IPS DF 6.9 (cell line): ENCODE measurements at regions not wholly inside any gene's neighbourhood (a gene's known extent, or its start where the extent isn't known, plus 50 kb on each side); places are given as distances from the start of the nearest gene placed in this dataset.
"Not testable (repeated sequence)": the region's sequence is repeated elsewhere in the genome, so short reads cannot be mapped to it uniquely, and the experiment has no call there.

Experiments used
- DNase-seq: peaks from one replicate; pipeline ENCODE4 v3.0.0-alpha.2; 2013; ENCODE audit warnings: low read depth, low spot score
- H3K27ac ChIP-seq: one replicate; pipeline ENCODE4 v1.5.1; 2013; ENCODE audit warnings: low read length, control low read depth
- H3K27me3 ChIP-seq: 2 replicates; pipeline ENCODE4 v1.6.1; 2013; ENCODE audit warnings: mild to moderate bottlenecking, low read length; ENCODE audit not compliant: control insufficient read depth, insufficient read depth
- H3K36me3 ChIP-seq: 2 replicates; pipeline ENCODE4 v1.6.1; 2013; ENCODE audit warnings: low read length; ENCODE audit not compliant: control insufficient read depth, insufficient read depth
- H3K4me1 ChIP-seq: 2 replicates; pipeline ENCODE4 v1.6.1; 2013; ENCODE audit warnings: low read length; ENCODE audit not compliant: control insufficient read depth, insufficient read depth
- H3K4me3 ChIP-seq: 2 replicates; pipeline ENCODE4 v1.5.1; 2013; ENCODE audit warnings: mild to moderate bottlenecking, low read length
- H3K9me3 ChIP-seq: 2 replicates; pipeline ENCODE4 v1.6.1; 2013; ENCODE audit warnings: low read length, inconsistent platforms; ENCODE audit not compliant: control insufficient read depth, insufficient read depth
- WGBS: extraction: QIAGEN DNeasy Blood & Tissue Kit; methylation state at CpG from one replicate; pipeline ENCODE4 v1.1.7; 2013; ENCODE audit warnings: mixed read lengths, missing lambda C conversion rate; ENCODE audit not compliant: insufficient read length, insufficient coverage; 5-methylcytosine and 5-hydroxymethylcytosine counted together

DNA sequence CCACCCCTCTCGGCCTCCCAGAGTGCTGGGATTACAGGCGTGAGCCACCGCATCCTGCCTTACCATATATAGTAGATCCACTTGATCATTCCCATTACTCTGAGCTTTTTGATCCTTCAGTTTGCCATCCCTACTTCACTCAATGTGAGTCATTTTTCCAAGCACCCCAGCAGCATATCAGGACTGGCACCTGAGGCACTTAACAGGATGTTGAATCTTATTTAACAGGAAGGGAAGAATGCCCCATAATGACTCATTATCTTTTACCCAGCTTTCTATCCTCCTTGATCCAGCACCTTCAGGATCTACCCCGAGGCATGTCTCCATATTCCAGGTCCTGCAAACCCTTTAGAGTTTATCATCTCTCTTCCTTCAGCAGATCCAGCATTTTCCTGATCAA, 84.9 kb upstream of the CMKLR1 start:
- no peak for DNase-seq
- no peak overlapping the region for H3K27ac ChIP-seq
- no peaks in the 10 kb centered on the region for H3K36me3 ChIP-seq
- H3K9me3 ChIP-seq = no peaks in the 10 kb centered on the region
- H3K4me3 ChIP-seq = no peak overlapping the region
- peaks cover 2% of the 10 kb centered on the region; the same call in 1 of the 2 replicates for H3K4me1 ChIP-seq
- no peaks in the 10 kb centered on the region for H3K27me3 ChIP-seq
- no CpG with 5 or more reads among the region's 4 CpGs for WGBS

DNA sequence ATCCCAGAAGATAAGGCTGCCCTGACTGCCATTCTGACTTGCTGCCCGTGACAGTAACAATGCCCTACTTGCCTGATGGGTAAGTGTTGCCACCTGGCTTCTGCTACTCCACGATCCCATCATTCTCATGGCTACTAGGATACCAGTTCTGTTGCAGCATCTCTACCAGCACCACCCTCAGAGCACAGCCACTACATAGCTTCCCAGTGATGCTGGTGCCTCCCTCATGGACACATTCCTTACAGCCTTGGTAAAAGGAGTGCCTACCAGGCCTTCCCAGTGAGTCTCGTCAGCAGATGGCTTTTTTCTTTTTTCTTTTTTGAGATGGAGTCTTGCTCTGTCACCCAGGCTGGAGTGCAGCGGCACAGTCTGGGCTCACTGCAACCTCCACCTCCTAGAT, 84.4 kb upstream of the CMKLR1 start:
- Histone ChIP-seq H3K36me3 (no peaks in the 10 kb centered on the region), H3K4me3 (no peak overlapping the region), H3K9me3 (no peaks in the 10 kb centered on the region), H3K4me1 (peaks cover 2% of the 10 kb centered on the region; the same call in 1 of the 2 replicates), H3K27ac (no peak overlapping the region), H3K27me3 (no peaks in the 10 kb centered on the region)
- DNase-seq = no peak
- WGBS = no CpG with 5 or more reads among the region's 4 CpGs

DNA sequence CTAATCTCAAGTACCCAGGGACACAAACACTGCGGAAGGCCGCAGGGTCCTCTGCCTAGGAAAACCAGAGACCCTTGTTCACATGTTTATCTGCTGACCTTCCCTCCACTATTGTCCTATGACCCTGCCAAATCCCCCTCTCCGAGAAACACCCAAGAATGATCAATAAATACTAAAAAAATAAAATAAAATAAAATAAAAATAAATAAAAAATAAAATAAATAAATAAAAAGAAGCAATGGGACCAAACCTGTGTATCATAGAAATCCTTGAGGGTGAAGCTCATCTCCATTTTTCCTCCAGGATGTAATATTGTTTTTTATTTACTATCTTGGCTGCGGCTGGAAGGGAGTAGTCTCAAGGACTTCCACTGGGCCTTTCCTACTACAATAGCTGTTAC, 82.0 kb upstream of the CMKLR1 start:
- no CpG with 5 or more reads among the region's 4 CpGs for WGBS
- not testable (repeated sequence) for H3K27me3 ChIP-seq, H3K9me3 ChIP-seq, H3K27ac ChIP-seq, DNase-seq, H3K36me3 ChIP-seq, H3K4me3 ChIP-seq, H3K4me1 ChIP-seq

DNA sequence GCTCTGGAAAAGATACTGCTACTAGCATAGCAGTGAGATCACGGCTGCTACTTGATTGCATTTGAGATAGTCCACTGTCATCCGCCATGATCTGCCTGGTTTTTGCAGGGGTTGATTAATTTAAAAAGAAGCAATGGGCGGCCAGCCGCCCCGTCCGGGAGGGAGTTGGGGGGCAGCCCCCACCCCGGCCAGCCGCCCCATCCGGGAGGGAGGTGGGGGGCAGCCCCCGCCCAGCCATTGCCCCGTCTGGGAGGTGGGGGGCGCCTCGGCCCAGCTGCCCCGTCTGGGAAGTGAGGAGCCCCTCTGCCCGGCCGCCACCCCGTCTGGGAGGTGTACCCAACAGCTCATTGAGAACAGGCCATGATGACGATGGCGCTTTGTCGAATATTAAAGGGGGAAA, 81.3 kb upstream of the CMKLR1 start:
- H3K4me1 ChIP-seq, H3K27ac ChIP-seq, DNase-seq, H3K36me3 ChIP-seq, H3K4me3 ChIP-seq, H3K9me3 ChIP-seq, H3K27me3 ChIP-seq: not testable (repeated sequence)
- WGBS = no CpG with 5 or more reads among the region's 20 CpGs

DNA sequence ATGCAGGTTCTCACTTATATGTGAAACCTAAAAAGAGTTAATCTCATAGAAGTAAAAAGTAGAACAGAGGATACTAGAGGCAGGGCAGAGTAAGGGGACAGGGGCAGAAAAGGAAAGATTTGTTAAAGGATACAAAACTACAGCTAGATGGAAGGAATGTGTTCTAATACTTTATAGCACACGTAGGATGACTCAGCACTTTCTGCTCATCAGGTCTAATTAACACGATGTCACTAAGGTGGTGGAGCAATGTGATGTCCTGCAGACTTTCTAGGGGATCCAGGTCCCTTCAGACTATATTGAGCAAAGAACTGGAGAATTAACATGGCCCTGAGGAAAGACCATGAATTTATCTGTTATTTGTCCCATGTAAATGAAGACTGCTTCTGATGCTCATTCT, 80.8 kb upstream of the CMKLR1 start:
- no CpG with 5 or more reads among the region's 2 CpGs for WGBS

DNA sequence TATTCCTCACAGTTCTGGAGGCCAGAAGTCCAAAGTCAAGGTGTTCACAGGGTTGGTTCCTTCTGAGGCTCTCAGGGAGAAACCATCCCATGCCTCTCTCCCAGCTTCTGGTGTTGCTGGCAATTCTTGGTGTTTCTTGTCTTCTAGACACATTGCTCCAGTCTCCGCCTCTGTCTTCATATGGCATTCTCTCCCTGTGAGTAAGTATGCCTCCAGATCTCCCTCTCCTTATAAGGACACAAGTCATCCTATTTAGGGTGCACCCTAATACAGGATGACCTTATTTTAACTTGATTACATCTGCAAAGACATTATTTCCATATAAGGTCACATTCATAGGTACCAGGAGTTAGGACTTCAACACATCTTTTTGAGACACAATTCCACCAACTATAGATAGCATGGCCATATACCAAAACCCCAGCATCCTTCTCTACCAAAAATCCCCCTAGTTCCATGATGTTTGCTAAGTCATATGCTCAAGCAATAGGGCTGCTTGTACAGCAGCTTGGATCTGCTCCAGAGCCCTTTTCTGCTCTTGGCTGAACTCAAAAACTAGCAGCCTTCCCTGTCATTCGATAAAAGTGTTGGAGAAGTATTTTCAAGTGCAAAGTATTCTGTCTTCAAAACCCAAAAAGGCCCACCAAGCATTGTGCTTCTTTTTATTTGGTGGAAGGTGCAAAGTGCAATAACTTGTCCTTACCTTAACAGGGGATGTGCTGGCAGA, 79.2 kb upstream of the CMKLR1 start:
- WGBS = no CpG with 5 or more reads among the region's 2 CpGs
- no peaks in the 10 kb centered on the region for H3K9me3 ChIP-seq
- no peak overlapping the region for H3K4me3 ChIP-seq
- H3K4me1 ChIP-seq = no peaks in the 10 kb centered on the region
- no peaks in the 10 kb centered on the region for H3K36me3 ChIP-seq
- H3K27me3 ChIP-seq = no peaks in the 10 kb centered on the region
- H3K27ac ChIP-seq = no peak overlapping the region
- DNase-seq = no peak

More for the DNA sequence above, 80.8 kb upstream of the CMKLR1 start:
- no peak for DNase-seq
- no peak overlapping the region for H3K27ac ChIP-seq
- no peaks in the 10 kb centered on the region for H3K27me3 ChIP-seq
- no peaks in the 10 kb centered on the region for H3K9me3 ChIP-seq
- no peaks in the 10 kb centered on the region for H3K36me3 ChIP-seq
- no peak overlapping the region for H3K4me3 ChIP-seq
- H3K4me1 ChIP-seq = no peaks in the 10 kb centered on the region

DNA sequence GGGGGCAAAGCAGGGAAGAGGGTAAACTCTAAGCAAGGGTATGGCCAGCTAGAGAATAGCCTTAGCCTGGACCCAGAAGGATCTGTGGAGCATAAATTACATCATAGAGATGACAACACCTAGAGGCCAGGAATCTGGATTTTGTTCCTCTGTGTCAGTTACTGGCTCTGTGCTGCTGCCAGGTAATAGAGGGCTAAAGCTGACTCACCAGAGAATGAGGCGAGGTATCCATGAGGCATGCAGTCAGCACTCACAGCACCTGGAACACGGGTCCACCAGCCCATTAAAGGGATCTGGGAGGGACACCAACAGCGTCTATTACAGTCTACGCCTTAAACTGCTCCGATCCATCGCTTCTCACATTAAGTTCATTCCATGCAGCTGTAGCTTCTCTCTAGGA, 74.9 kb upstream of the CMKLR1 start:
- Histone ChIP-seq H3K27ac (no peak overlapping the region), H3K36me3 (no peaks in the 10 kb centered on the region), H3K4me1 (no peaks in the 10 kb centered on the region), H3K4me3 (no peak overlapping the region), H3K27me3 (no peaks in the 10 kb centered on the region), H3K9me3 (no peaks in the 10 kb centered on the region)
- WGBS = no CpG with 5 or more reads among the region's 6 CpGs
- no peak for DNase-seq

DNA sequence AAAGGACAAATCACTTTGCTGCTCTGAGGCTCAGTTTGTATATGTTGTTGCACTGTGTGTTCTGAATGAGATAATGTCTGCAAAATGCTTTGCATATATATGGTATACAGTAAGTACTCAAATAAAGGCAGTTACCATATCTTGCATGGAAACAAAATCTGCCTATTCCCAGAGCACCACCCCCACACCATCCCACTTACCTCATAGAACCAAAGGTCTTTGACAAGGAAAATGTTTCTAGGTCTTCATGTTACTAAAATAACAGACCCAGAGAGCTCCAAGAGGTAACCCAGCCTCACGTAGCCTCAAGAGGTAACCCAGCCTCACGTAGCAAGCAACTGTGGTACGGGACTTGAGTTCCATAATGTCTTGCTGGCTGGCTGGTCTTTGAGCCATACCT, 71.6 kb upstream of the CMKLR1 start:
- DNase-seq = no peak
- Histone ChIP-seq H3K4me1 (no peaks in the 10 kb centered on the region), H3K36me3 (no peaks in the 10 kb centered on the region), H3K27me3 (no peaks in the 10 kb centered on the region), H3K27ac (no peak overlapping the region), H3K9me3 (no peaks in the 10 kb centered on the region), H3K4me3 (no peak overlapping the region)
- WGBS = no CpG with 5 or more reads among the region's 3 CpGs

DNA sequence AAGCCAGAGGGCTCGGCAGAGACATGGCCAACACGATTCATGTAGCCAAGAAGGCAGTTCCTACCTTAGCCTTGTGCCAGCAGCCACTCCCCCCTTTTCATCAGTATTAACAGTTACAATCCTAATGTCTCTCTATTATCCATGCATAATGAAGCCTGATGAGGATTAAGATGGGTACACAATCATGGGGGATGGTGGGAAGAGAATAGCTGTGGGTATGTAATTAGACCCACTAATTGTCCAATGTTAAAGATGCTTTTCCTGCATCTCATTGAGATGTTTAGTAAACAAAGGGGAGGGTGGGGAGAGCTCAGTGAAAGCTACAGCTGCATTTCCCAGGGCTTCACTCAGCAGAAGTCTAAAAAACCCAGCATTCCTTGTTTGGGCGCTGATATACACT, 70.4 kb upstream of the CMKLR1 start:
- Histone ChIP-seq H3K36me3 (no peaks in the 10 kb centered on the region), H3K27ac (no peak overlapping the region), H3K4me1 (no peaks in the 10 kb centered on the region), H3K4me3 (no peak overlapping the region), H3K27me3 (no peaks in the 10 kb centered on the region), H3K9me3 (no peaks in the 10 kb centered on the region)
- no peak for DNase-seq
- no CpG with 5 or more reads among the region's 3 CpGs for WGBS

DNA sequence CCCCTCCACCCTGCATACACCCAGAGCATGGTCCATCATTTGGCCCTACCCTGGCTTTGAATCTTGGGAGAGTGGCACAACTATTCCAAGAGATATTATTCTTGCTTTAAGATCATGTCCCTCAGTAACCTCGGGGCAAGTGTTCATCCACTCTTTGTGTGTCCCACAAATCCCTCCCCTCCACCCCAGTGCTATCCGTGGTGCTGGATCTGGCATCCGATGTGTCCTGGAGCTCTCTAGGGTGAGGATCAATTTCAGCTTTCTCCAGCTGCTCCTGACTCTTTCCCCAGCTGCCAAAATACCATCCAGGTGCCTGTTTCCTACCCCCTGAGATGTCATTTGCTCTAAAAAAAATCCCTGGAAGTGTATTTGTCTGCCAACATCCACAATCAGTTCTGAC, 64.8 kb upstream of the CMKLR1 start:
- no peak overlapping the region for H3K27ac ChIP-seq
- H3K4me1 ChIP-seq = peaks cover 1% of the 10 kb centered on the region; the same call in 1 of the 2 replicates
- DNase-seq = no peak
- WGBS = no CpG with 5 or more reads among the region's 3 CpGs
- H3K9me3 ChIP-seq = no peaks in the 10 kb centered on the region
- no peaks in the 10 kb centered on the region for H3K36me3 ChIP-seq
- H3K27me3 ChIP-seq = no peaks in the 10 kb centered on the region; the same call in 1 of the 2 replicates
- H3K4me3 ChIP-seq = no peak overlapping the region

DNA sequence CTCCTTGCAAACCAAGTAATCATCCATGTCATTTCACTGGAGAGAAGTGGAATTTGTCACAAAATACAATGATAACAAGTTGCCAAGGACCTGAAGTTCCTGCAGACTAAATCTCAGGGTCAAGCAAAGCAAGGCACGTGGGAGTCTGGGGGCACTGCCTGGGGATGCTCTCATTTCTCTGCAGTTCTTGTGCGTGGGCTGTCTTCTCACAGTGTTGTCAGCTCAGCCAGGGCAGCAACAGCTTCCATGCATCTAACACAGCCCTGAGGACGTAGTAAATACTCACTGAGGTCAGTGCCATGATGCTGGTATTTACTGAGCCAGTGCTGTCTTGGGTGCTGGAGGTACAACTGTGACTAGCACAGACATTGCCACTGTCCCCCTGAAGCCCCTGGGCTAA, 62.9 kb upstream of the CMKLR1 start:
- Histone ChIP-seq H3K9me3 (no peaks in the 10 kb centered on the region), H3K36me3 (no peaks in the 10 kb centered on the region), H3K4me3 (no peak overlapping the region), H3K27me3 (no peaks in the 10 kb centered on the region; the same call in 1 of the 2 replicates), H3K4me1 (peaks cover 1% of the 10 kb centered on the region; the same call in 1 of the 2 replicates), H3K27ac (no peak overlapping the region)
- DNase-seq = no peak
- WGBS = no CpG with 5 or more reads among the region's 3 CpGs
